HEK293 (cell line): ENCODE measurements at regions not wholly inside any gene's neighbourhood (a gene's known extent, or its start where the extent isn't known, plus 50 kb on each side); places are given as distances from the start of the nearest gene placed in this dataset.

Experiments
- CTCF ChIP-seq: fragments of 450-650 bp; formaldehyde crosslinking; IDR thresholded peaks from 2 replicates; pipeline ENCODE4 v1.5.1; 2016; ENCODE audit warnings: missing biosample characterization, missing genetic modification characterization
- TRIM28 ChIP-seq: IDR thresholded peaks from 2 replicates; pipeline ENCODE4 v1.6.1; 2011; ENCODE audit warnings: low read length, control low read depth, borderline replicate concordance
- YY1 ChIP-seq: fragments of 450-650 bp; formaldehyde crosslinking; IDR thresholded peaks from 2 replicates; pipeline ENCODE4 v1.5.1; 2018; ENCODE audit warnings: missing biosample characterization, missing genetic modification characterization
- ZBTB1 ChIP-seq: fragments of 450-650 bp; formaldehyde crosslinking; IDR thresholded peaks from 2 replicates; pipeline ENCODE4 v1.5.1; 2016; ENCODE audit warnings: missing biosample characterization, missing genetic modification characterization
- ZBTB17 ChIP-seq: fragments of 450-650 bp; formaldehyde crosslinking; IDR thresholded peaks from 2 replicates; pipeline ENCODE4 v1.5.1; 2016; ENCODE audit warnings: missing biosample characterization, missing genetic modification characterization
- ZNF114 ChIP-seq: fragments of 450-650 bp; formaldehyde crosslinking; IDR thresholded peaks from 2 replicates; pipeline ENCODE4 v1.5.0; 2017; ENCODE audit warnings: missing biosample characterization, missing genetic modification characterization
- ZNF138 ChIP-seq: fragments of 450-650 bp; formaldehyde crosslinking; IDR thresholded peaks from 2 replicates; pipeline ENCODE4 v1.5.1; 2016; ENCODE audit warnings: missing biosample characterization, missing genetic modification characterization, borderline replicate concordance
- ZNF24 ChIP-seq: fragments of 450-650 bp; formaldehyde crosslinking; IDR thresholded peaks from 2 replicates; pipeline ENCODE4 v1.5.1; 2016; ENCODE audit warnings: missing biosample characterization, missing genetic modification characterization
- ZNF585B ChIP-seq: fragments of 450-650 bp; formaldehyde crosslinking; IDR thresholded peaks from 2 replicates; pipeline ENCODE4 v1.5.1; 2016; ENCODE audit warnings: missing biosample characterization, missing genetic modification characterization

- TF ChIP-seq ZNF24 (tag by site-specific recombination) (no peak), CTCF (no peak), ZBTB17 (tag by site-specific recombination) (no peak), ZNF114 (no peak), YY1 (tag by site-specific recombination) (no peak), TRIM28 (no peak), ZNF138 (no peak), ZNF585B (tag by site-specific recombination) (no peak), ZBTB1 (tag by site-specific recombination) (no peak)
Observed at GRCh38 chr6:18820725-18821124, 433.6 kb downstream of the RNF144B start.
